Caco-2 (cell line): ENCODE measurements at regions not wholly inside any gene's neighbourhood (a gene's known extent, or its start where the extent isn't known, plus 50 kb on each side); places are given as distances from the start of the nearest gene placed in this dataset.

Experiments
- BruUV-seq: library from RNA; stranded (reverse); fragments of 400-500 nt; replicated peaks from 2 replicates; lab custom pipeline; 2021; lab: Mats Ljungman, UMichigan
- CTCF ChIA-PET: fragments of 300-600 bp; sonication (Branson Sonifier 250); formaldehyde crosslinking; loops from one replicate; lab custom pipeline; 2022; ENCODE audit warnings: antibody characterized with exemption; lab: Charles Lee
- POLR2A ChIA-PET: fragments of 300-600 bp; sonication (Branson Sonifier 250); formaldehyde crosslinking; loops from one replicate; lab custom pipeline; 2022; ENCODE audit warnings: antibody characterized with exemption; lab: Charles Lee
- DNase-seq, 2 experiments: peaks; one replicate each; pipeline versions ENCODE4 v3.0.0 to v3.0.0-alpha.2; 2020 to 2022
- H3K27me3 ChIP-seq: replicated peaks from 2 replicates; pipeline ENCODE4 v1.6.0; 2011; ENCODE audit warnings: low read length; ENCODE audit not compliant: control insufficient read depth, insufficient read depth
- H3K36me3 ChIP-seq: 2 replicates; pipeline ENCODE4 v1.5.1; 2011; ENCODE audit warnings: low read length; ENCODE audit not compliant: control insufficient read depth, insufficient read depth
- H3K4me1 ChIP-seq: fragments of 250-450 bp; sonication (Bioruptor Pico); 2 replicates; pipeline ENCODE4 v1.5.1; 2020; ENCODE audit warnings: mild to moderate bottlenecking
- H3K4me3 ChIP-seq: 2 replicates; pipeline ENCODE4 v1.5.1; 2011; ENCODE audit warnings: low read depth, mild to moderate bottlenecking, control low read depth, low read length
- H3K9me3 ChIP-seq: fragments of 250-450 bp; sonication (Bioruptor Pico); 2 replicates; pipeline ENCODE4 v1.5.1; 2020; ENCODE audit warnings: mild to moderate bottlenecking, moderate library complexity
- H3K27ac Mint-ChIP-seq: one replicate; pipeline ENCODE4 v1.8.0; 2022; ENCODE audit warnings: mixed read lengths; ENCODE audit not compliant: unreplicated experiment
- H3K27me3 Mint-ChIP-seq: one replicate; pipeline ENCODE4 v1.8.0; 2022; ENCODE audit warnings: mixed read lengths; ENCODE audit not compliant: insufficient read depth, unreplicated experiment
- H3K36me3 Mint-ChIP-seq: one replicate; pipeline ENCODE4 v1.8.0; 2022; ENCODE audit warnings: mild to moderate bottlenecking, mixed read lengths; ENCODE audit not compliant: insufficient read depth, unreplicated experiment
- H3K4me1 Mint-ChIP-seq: one replicate; pipeline ENCODE4 v1.8.0; 2022; ENCODE audit warnings: low read depth, mixed read lengths; ENCODE audit not compliant: unreplicated experiment
- H3K4me3 Mint-ChIP-seq: one replicate; pipeline ENCODE4 v1.8.0; 2022; ENCODE audit warnings: mild to moderate bottlenecking, moderate library complexity, mixed read lengths; ENCODE audit not compliant: unreplicated experiment
- H3K9me3 Mint-ChIP-seq: one replicate; pipeline ENCODE4 v1.8.0; 2022; ENCODE audit warnings: mixed read lengths; ENCODE audit not compliant: unreplicated experiment
- intact Hi-C: fragments of 100-400 bp; cut with micrococcal nuclease; formaldehyde crosslinking; loops from one replicate; pipeline ENCODE4 v1.10.0; 2022; ENCODE audit not compliant: unreplicated experiment
- TF ChIP-seq, protein P1 (sequence below), 2 experiments: fragments of 200-600 bp in 1 of 2; IDR thresholded peaks; 1 replicate in 1 of 2; 2 replicates in 1 of 2; pipeline versions ENCODE4 v1.5.1 to v1.8.0; 2011 to 2022; ENCODE audit warnings: antibody characterized with exemption in 1 of 2, control low read depth in 1 of 2, inconsistent platforms in 1 of 2, low read depth in 1 of 2, low read length in 1 of 2, mild to moderate bottlenecking in 1 of 2, moderate library complexity in 1 of 2; ENCODE audit not compliant: insufficient read depth in 1 of 2, severe bottlenecking in 1 of 2, unreplicated experiment in 1 of 2

DNA sequence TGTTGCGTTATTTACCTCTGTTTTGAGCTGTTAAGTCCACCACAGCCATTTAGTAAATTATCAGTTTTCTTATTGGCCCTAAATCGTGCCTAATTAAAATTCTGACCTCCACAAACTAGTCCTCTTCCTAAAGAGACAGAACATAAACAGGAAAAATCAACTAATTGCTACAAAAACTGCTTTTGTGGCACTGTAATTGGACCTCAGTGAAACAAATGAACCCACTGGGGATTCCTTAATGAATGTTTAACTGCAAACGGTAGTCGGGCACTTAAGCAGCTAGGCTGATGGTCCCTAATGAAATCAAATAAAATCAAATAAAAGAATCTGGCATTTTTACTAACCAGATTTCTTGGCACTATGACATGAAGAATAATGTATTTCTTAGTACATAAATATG, 513.4 kb upstream of the SLC35B3 start:
- peaks cover 14% of the 10 kb centered on the region for H3K4me1 ChIP-seq
- H3K36me3 ChIP-seq, result no peaks in the 10 kb centered on the region
- TF ChIP-seq, protein P1, sequence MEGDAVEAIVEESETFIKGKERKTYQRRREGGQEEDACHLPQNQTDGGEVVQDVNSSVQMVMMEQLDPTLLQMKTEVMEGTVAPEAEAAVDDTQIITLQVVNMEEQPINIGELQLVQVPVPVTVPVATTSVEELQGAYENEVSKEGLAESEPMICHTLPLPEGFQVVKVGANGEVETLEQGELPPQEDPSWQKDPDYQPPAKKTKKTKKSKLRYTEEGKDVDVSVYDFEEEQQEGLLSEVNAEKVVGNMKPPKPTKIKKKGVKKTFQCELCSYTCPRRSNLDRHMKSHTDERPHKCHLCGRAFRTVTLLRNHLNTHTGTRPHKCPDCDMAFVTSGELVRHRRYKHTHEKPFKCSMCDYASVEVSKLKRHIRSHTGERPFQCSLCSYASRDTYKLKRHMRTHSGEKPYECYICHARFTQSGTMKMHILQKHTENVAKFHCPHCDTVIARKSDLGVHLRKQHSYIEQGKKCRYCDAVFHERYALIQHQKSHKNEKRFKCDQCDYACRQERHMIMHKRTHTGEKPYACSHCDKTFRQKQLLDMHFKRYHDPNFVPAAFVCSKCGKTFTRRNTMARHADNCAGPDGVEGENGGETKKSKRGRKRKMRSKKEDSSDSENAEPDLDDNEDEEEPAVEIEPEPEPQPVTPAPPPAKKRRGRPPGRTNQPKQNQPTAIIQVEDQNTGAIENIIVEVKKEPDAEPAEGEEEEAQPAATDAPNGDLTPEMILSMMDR (IDR thresholded peaks at IDR 0.05; ENCODE audit: insufficient read depth in 1 of 2, low read depth in 1 of 2, low read length in 1 of 2, severe bottlenecking in 1 of 2, unreplicated experiment in 1 of 2), result no peak
- intact Hi-C loops, result no loop called here
- no TSS peak for BruUV-seq
- H3K27me3 Mint-ChIP-seq, result no peaks in the 10 kb centered on the region
- H3K4me3 Mint-ChIP-seq, result no peak overlapping the region
- DNase-seq, result no peak
- H3K4me3 ChIP-seq, result no peak overlapping the region
- H3K27ac Mint-ChIP-seq, result no peak overlapping the region
- H3K9me3 Mint-ChIP-seq, result no peaks in the 10 kb centered on the region
- ChIA-PET POLR2A (no interaction called here), CTCF (no interaction called here)
- H3K9me3 ChIP-seq, result no peaks in the 10 kb centered on the region
- peaks cover 30% of the 10 kb centered on the region for H3K36me3 Mint-ChIP-seq
- no peaks in the 10 kb centered on the region for H3K27me3 ChIP-seq
- peaks cover 7% of the 10 kb centered on the region for H3K4me1 Mint-ChIP-seq

DNA sequence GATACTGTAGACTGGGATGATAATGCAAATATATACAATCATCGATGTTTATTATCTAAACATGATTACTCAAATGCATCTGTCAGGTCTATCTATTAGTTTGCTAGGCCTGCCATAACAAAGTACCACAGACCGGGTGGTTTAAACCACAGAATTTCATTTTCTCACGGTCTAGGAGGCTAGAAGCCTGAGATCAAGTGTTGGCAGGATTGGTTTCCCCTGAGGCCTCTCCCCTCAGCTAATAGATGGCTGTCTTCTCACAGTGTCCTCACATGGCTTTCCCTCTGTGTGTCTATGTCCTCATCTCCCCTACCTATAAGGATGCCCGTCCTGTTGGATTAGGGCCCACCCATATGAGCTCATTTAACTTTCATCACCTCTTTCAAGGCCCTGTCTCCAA, 512.6 kb upstream of the SLC35B3 start:
- no peak overlapping the region for H3K4me3 Mint-ChIP-seq
- H3K27me3 ChIP-seq, result no peaks in the 10 kb centered on the region
- TF ChIP-seq, protein P1 (IDR thresholded peaks at IDR 0.05; ENCODE audit: insufficient read depth in 1 of 2, low read depth in 1 of 2, low read length in 1 of 2, severe bottlenecking in 1 of 2, unreplicated experiment in 1 of 2), result no peak

DNA sequence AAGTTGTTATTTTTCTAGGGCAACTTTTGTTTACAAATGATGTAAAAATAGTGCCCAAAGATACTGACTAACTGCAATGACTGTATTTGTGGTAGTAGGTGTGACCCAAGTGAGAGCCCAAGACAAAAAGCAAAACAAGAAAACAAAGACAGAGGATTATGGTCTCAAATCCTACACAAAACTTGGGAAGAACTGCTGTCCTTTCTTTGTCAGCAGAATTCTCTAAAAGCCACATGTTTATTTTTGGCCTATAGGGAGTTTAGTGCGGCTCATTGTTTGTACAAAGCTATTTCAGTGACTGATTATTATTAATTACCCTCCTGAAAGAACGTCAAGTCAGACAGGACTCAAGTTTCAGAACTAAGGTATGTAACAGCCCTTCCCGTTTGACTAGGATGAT, 509.2 kb upstream of the SLC35B3 start:
- no peak for DNase-seq
- CTCF ChIA-PET, result no interaction called here
- BruUV-seq, result no TSS peak
- no peaks in the 10 kb centered on the region for H3K9me3 Mint-ChIP-seq
- Histone ChIP-seq H3K27me3 (no peaks in the 10 kb centered on the region), H3K36me3 (no peaks in the 10 kb centered on the region), H3K9me3 (no peaks in the 10 kb centered on the region), H3K4me1 (peaks cover 16% of the 10 kb centered on the region), H3K4me3 (no peak overlapping the region)
- H3K27me3 Mint-ChIP-seq, result no peaks in the 10 kb centered on the region
- POLR2A ChIA-PET, result no interaction called here
- H3K4me1 Mint-ChIP-seq, result peaks cover 15% of the 10 kb centered on the region
- peaks cover 12% of the 10 kb centered on the region for H3K36me3 Mint-ChIP-seq
- H3K4me3 Mint-ChIP-seq, result no peak overlapping the region
- intact Hi-C loops, result no loop called here
- no peak overlapping the region for H3K27ac Mint-ChIP-seq
- TF ChIP-seq, protein P1 (IDR thresholded peaks at IDR 0.05; ENCODE audit: insufficient read depth in 1 of 2, low read depth in 1 of 2, low read length in 1 of 2, severe bottlenecking in 1 of 2, unreplicated experiment in 1 of 2), result no peak

More for the DNA sequence above, 512.6 kb upstream of the SLC35B3 start:
- Mint-ChIP-seq H3K4me1 (peaks cover 4% of the 10 kb centered on the region), H3K27ac (no peak overlapping the region), H3K27me3 (no peaks in the 10 kb centered on the region), H3K36me3 (peaks cover 23% of the 10 kb centered on the region), H3K9me3 (no peaks in the 10 kb centered on the region)
- BruUV-seq, result no TSS peak
- Histone ChIP-seq H3K4me1 (peaks cover 7% of the 10 kb centered on the region; the same call in 1 of the 2 replicates), H3K9me3 (no peaks in the 10 kb centered on the region), H3K4me3 (no peak overlapping the region), H3K36me3 (no peaks in the 10 kb centered on the region)
- ChIA-PET POLR2A (no interaction called here), CTCF (no interaction called here)
- no peak for DNase-seq
- intact Hi-C loops, result no loop called here
